ENCODE measurements at regions not wholly inside any gene's neighbourhood (a gene's known extent, or its start where the extent isn't known, plus 50 kb on each side); places are given as distances from the start of the nearest gene placed in this dataset.
"Not testable (repeated sequence)": the region's sequence is repeated elsewhere in the genome, so short reads cannot be mapped to it uniquely, and the experiment has no call there.

DNA sequence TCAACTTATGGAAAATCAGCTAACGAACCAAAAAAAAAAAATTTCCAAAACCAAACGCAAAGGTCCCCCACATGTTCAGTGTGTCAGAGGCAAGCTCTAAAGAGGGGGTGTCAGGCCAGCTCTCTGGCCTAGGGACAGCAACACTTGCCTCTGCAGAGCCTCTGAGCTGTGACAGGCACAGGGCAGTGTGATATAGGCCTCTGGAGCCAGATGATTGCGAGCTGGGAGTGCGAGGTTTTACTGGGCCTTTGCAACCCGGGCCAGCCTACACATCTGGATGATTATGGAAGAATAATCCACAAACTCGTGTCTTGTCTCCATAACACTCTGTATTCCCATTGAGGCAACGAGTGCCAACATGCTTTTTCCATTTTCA lies 67.7 kb upstream of the STC2 start:
- intact Hi-C loops (cut with DNase I; ENCODE audit: low total_unique reads): no loop called here
- WGBS, 2 donors: 81 to 88% methylated on average over 7 of the region's 7 CpGs
- Histone ChIP-seq H3K9me3 (no peaks in the 10 kb centered on the region), H3K36me3 (ENCODE audit: low read depth, missing control alignments) (no peaks in the 10 kb centered on the region), H3K27me3 (no peaks in the 10 kb centered on the region), H3K27ac (no peak overlapping the region), H3K4me3 (no peak overlapping the region), H3K4me1 (no peaks in the 10 kb centered on the region)
- no peak for DNase-seq
- TF ChIP-seq CTCF (IDR thresholded peaks at IDR 0.05): no peak
- no peak for TF ChIP-seq POLR2A (IDR thresholded peaks at IDR 0.05)

GRCh38 chr5:173395257-173395932 lies 67.2 kb upstream of the STC2 start:
- intact Hi-C loops (cut with DNase I; ENCODE audit: low total_unique reads): no loop called here
- Histone ChIP-seq H3K27me3 (no peaks in the 10 kb centered on the region), H3K4me3 (no peak overlapping the region), H3K27ac (no peak overlapping the region), H3K9me3 (no peaks in the 10 kb centered on the region), H3K4me1 (no peaks in the 10 kb centered on the region), H3K36me3 (ENCODE audit: low read depth, missing control alignments) (no peaks in the 10 kb centered on the region)
- no peak for DNase-seq
- WGBS, 2 donors: 65 to 74% methylated on average over 6 of the region's 6 CpGs
- TF ChIP-seq POLR2A (IDR thresholded peaks at IDR 0.05) (no peak), CTCF (IDR thresholded peaks at IDR 0.05) (no peak)

GRCh38 chr5:173394701-173395100 lies 66.5 kb upstream of the STC2 start:
- DNase-seq: no peak
- Histone ChIP-seq H3K27me3 (no peaks in the 10 kb centered on the region), H3K4me1 (no peaks in the 10 kb centered on the region), H3K27ac (no peak overlapping the region), H3K9me3 (no peaks in the 10 kb centered on the region), H3K36me3 (ENCODE audit: low read depth, missing control alignments) (no peaks in the 10 kb centered on the region), H3K4me3 (no peak overlapping the region)
- 77 to 86% methylated on average over 4 of the region's 4 CpGs for WGBS, 2 donors
- TF ChIP-seq CTCF (IDR thresholded peaks at IDR 0.05) (no peak), POLR2A (IDR thresholded peaks at IDR 0.05) (no peak)
- intact Hi-C loops (cut with DNase I; ENCODE audit: low total_unique reads): no loop called here

- no peak for TF ChIP-seq POLR2A (IDR thresholded peaks at IDR 0.05)
- TF ChIP-seq CTCF (IDR thresholded peaks at IDR 0.05): no peak
- Histone ChIP-seq H3K27me3 (no peaks in the 10 kb centered on the region), H3K4me3 (no peak overlapping the region), H3K36me3 (ENCODE audit: low read depth, missing control alignments) (no peaks in the 10 kb centered on the region), H3K9me3 (no peaks in the 10 kb centered on the region), H3K4me1 (no peaks in the 10 kb centered on the region), H3K27ac (no peak overlapping the region)
- no peak for DNase-seq
- intact Hi-C loops (cut with DNase I; ENCODE audit: low total_unique reads): no loop called here
These were observed 64.0 kb upstream of the STC2 start for GRCh38 chr5:173392172-173392571.

GRCh38 chr5:173391031-173391430 lies 62.8 kb upstream of the STC2 start:
- no peak overlapping the region for H3K27ac ChIP-seq
- intact Hi-C loops (cut with DNase I; ENCODE audit: low total_unique reads): no loop called here
- no peak for TF ChIP-seq POLR2A (IDR thresholded peaks at IDR 0.05)
- no peak overlapping the region for H3K4me3 ChIP-seq
- H3K9me3 ChIP-seq: no peaks in the 10 kb centered on the region
- no peak for DNase-seq
- H3K36me3 ChIP-seq (ENCODE audit: low read depth, missing control alignments): no peaks in the 10 kb centered on the region
- no peaks in the 10 kb centered on the region for H3K27me3 ChIP-seq
- H3K4me1 ChIP-seq: no peaks in the 10 kb centered on the region
- WGBS, 2 donors: 81 to 82% methylated on average over 7 of the region's 7 CpGs

DNA sequence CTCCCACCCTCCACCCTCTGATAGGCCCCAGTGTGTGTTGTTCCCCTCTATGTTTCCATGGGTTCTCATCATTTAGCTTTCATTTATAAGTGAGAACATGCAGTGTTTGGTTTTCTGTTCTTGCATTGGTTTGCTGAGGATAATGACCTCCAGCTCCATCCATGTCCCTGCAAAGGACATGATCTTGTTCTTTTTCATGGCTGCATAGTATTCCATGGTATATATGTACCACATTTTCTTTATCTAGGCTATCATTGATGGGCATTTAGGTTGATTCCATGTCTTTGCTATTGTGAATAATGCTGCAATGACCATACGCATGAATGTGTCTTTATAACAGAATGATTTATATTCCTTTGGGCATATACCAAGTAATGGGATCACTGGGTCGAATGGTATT lies 59.1 kb upstream of the STC2 start:
- DNase-seq; intact Hi-C loops (cut with DNase I; ENCODE audit: low total_unique reads); H3K4me1 ChIP-seq; H3K27ac ChIP-seq; H3K36me3 ChIP-seq (ENCODE audit: low read depth, missing control alignments); H3K4me3 ChIP-seq; H3K9me3 ChIP-seq; H3K27me3 ChIP-seq: not testable (repeated sequence)
- WGBS, 2 donors: 93 to 96% methylated on average over 2 of the region's 2 CpGs
